HCT116 (cell line): ENCODE measurements at regions not wholly inside any gene's neighbourhood (a gene's known extent, or its start where the extent isn't known, plus 50 kb on each side); places are given as distances from the start of the nearest gene placed in this dataset.

Experiments
- EGR1 ChIP-seq: IDR thresholded peaks from 2 replicates; pipeline ENCODE4 v1.6.1; 2012; ENCODE audit warnings: low read depth
- EZH2 ChIP-seq: fragments of 200-600 bp; sonication (generic); IDR thresholded peaks from 2 replicates; pipeline ENCODE4 v1.6.1; 2017; ENCODE audit warnings: antibody characterized with exemption, mixed run types
- JUND ChIP-seq: IDR thresholded peaks from 2 replicates; pipeline ENCODE4 v1.6.1; 2012
- POLR2A ChIP-seq: IDR thresholded peaks from 2 replicates; pipeline ENCODE4 v1.7.0; 2011; ENCODE audit warnings: borderline replicate concordance; ENCODE audit not compliant: insufficient read depth, insufficient read length; ENCODE audit errors: extremely low read depth
- POLR2AphosphoS5 ChIP-seq: IDR thresholded peaks from 2 replicates; pipeline ENCODE4 v1.6.1; 2011; ENCODE audit warnings: mild to moderate bottlenecking, low read depth, low read length, moderate library complexity
- SP1 ChIP-seq: IDR thresholded peaks from 2 replicates; pipeline ENCODE4 v1.6.1; 2012; ENCODE audit warnings: low read depth
- SRF ChIP-seq: IDR thresholded peaks from 2 replicates; pipeline ENCODE4 v1.6.1; 2012; ENCODE audit warnings: low read depth
- ZFX ChIP-seq: fragments of 450-650 bp; IDR thresholded peaks from 2 replicates; pipeline ENCODE4 v1.6.1; 2017
- TF ChIP-seq, protein P1 (sequence below), 3 experiments: fragments of 200-600 bp in 1 of 3; sonication (generic) in 1 of 3; IDR thresholded peaks in 2 of 3; conservative IDR thresholded peaks in 1 of 3; 2 replicates each; pipeline ENCODE4 v1.5.1; 2012 to 2017; ENCODE audit warnings: low read depth in 2 of 3, low read length in 2 of 3, antibody characterized with exemption in 1 of 3, borderline replicate concordance in 1 of 3, control low read depth in 1 of 3, mild to moderate bottlenecking in 1 of 3, mixed read lengths in 1 of 3, mixed run types in 1 of 3, moderate library complexity in 1 of 3; ENCODE audit not compliant: insufficient read depth in 1 of 3
- TF ChIP-seq, protein P2 (sequence below): IDR thresholded peaks from 2 replicates; pipeline ENCODE4 v1.6.1; 2012

DNA sequence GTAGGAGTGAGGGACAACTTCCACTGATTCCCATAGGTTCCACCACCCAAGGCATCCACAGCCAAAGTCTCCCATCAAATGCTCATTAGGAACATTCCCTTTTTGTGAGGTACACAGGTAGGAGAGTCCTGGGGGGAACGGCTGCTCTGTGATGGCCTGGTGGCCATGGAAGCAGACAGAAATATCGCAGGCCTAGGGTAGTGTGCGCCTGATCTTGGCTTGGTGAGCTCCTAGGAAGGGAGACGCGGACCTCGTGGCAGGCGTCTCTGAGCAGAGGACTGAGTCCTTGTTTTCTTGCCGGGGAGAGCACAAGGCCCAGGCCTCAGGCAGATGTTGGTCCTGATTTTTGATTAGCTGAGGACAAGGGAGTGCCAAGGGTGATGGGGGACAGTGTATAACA is 99.5 kb downstream of the SNRPN start:
- TF ChIP-seq POLR2A (no peak), ZFX (no peak), SRF (no peak), POLR2AphosphoS5 (no peak), SP1 (no peak), EGR1 (no peak), JUND (no peak), EZH2 (no peak)
- TF ChIP-seq, protein P1, sequence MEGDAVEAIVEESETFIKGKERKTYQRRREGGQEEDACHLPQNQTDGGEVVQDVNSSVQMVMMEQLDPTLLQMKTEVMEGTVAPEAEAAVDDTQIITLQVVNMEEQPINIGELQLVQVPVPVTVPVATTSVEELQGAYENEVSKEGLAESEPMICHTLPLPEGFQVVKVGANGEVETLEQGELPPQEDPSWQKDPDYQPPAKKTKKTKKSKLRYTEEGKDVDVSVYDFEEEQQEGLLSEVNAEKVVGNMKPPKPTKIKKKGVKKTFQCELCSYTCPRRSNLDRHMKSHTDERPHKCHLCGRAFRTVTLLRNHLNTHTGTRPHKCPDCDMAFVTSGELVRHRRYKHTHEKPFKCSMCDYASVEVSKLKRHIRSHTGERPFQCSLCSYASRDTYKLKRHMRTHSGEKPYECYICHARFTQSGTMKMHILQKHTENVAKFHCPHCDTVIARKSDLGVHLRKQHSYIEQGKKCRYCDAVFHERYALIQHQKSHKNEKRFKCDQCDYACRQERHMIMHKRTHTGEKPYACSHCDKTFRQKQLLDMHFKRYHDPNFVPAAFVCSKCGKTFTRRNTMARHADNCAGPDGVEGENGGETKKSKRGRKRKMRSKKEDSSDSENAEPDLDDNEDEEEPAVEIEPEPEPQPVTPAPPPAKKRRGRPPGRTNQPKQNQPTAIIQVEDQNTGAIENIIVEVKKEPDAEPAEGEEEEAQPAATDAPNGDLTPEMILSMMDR (IDR thresholded peaks at IDR 0.05 in 2 of 3, conservative IDR thresholded peaks at IDR 0.05 in 1 of 3; ENCODE audit: borderline replicate concordance in 1 of 3, insufficient read depth in 1 of 3, low read depth in 2 of 3, low read length in 2 of 3): no peak
- TF ChIP-seq, protein P2, sequence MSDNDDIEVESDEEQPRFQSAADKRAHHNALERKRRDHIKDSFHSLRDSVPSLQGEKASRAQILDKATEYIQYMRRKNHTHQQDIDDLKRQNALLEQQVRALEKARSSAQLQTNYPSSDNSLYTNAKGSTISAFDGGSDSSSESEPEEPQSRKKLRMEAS: no peak
